CD8-positive, alpha-beta memory T cell (primary cell): ENCODE measurements at regions not wholly inside any gene's neighbourhood (a gene's known extent, or its start where the extent isn't known, plus 50 kb on each side); places are given as distances from the start of the nearest gene placed in this dataset.
"Not testable (repeated sequence)": the region's sequence is repeated elsewhere in the genome, so short reads cannot be mapped to it uniquely, and the experiment has no call there.

Experiments used
- CTCF ChIA-PET: fragments of 350-600 bp; sonication (Branson Sonifier 250); formaldehyde crosslinking; loops from one replicate; lab custom pipeline; 2021; ENCODE audit warnings: antibody characterized with exemption; lab: Charles Lee
- POLR2A ChIA-PET: fragments of 350-600 bp; sonication (Branson Sonifier 250); formaldehyde crosslinking; loops from one replicate; lab custom pipeline; 2021; ENCODE audit warnings: antibody characterized with exemption; lab: Charles Lee
- DNase-seq, 5 donors: peaks; one replicate each; pipeline versions ENCODE4 v3.0.0 to v3.0.0-alpha.2; 2020 to 2022; ENCODE audit warnings: mixed read lengths in 1 of 5
- H3K27ac ChIP-seq: one replicate; pipeline ENCODE4 v1.7.0; 2013; ENCODE audit warnings: low read depth, mild to moderate bottlenecking, low read length, moderate library complexity
- H3K27me3 ChIP-seq: 2 replicates; pipeline ENCODE4 v1.7.0; 2013; ENCODE audit warnings: low read length, mild to moderate bottlenecking; ENCODE audit not compliant: insufficient read depth, poor library complexity, severe bottlenecking
- H3K36me3 ChIP-seq: 2 replicates; pipeline ENCODE4 v1.7.0; 2013; ENCODE audit warnings: mild to moderate bottlenecking, low read length, moderate library complexity; ENCODE audit not compliant: insufficient read depth
- H3K4me1 ChIP-seq: 2 replicates; pipeline ENCODE4 v1.7.0; 2013; ENCODE audit warnings: mild to moderate bottlenecking, low read length, moderate library complexity; ENCODE audit not compliant: insufficient read depth
- H3K4me3 ChIP-seq: 2 replicates; pipeline ENCODE4 v1.7.0; 2013; ENCODE audit warnings: mild to moderate bottlenecking, low read length
- H3K9me3 ChIP-seq: 2 replicates; pipeline ENCODE4 v1.7.0; 2013; ENCODE audit warnings: mild to moderate bottlenecking, low read length
- H3K27ac Mint-ChIP-seq, 8 donors: one replicate each; pipeline ENCODE4 v1.8.0; 2020 to 2021; ENCODE audit warnings: mixed read lengths in 8 of 8, mild to moderate bottlenecking in 6 of 8, inconsistent platforms in 3 of 8, moderate library complexity in 3 of 8
- H3K27me3 Mint-ChIP-seq, 2 donors: one replicate each; pipeline ENCODE4 v1.8.0; 2020 to 2021; ENCODE audit warnings: mixed read lengths in 2 of 2, mild to moderate bottlenecking in 1 of 2, moderate library complexity in 1 of 2
- H3K36me3 Mint-ChIP-seq, 3 donors: one replicate each; pipeline ENCODE4 v1.8.0; 2020 to 2021; ENCODE audit warnings: mixed read lengths in 3 of 3, inconsistent platforms in 1 of 3, mild to moderate bottlenecking in 1 of 3
- H3K4me1 Mint-ChIP-seq, 3 donors: one replicate each; pipeline ENCODE4 v1.8.0; 2020 to 2021; ENCODE audit warnings: mixed read lengths in 3 of 3, inconsistent platforms in 1 of 3, mild to moderate bottlenecking in 1 of 3
- H3K4me3 Mint-ChIP-seq, 7 donors: one replicate each; pipeline ENCODE4 v1.8.0; 2020 to 2021; ENCODE audit warnings: mixed read lengths in 7 of 7, mild to moderate bottlenecking in 6 of 7, moderate library complexity in 4 of 7, inconsistent platforms in 2 of 7
- H3K9me3 Mint-ChIP-seq, 5 donors: one replicate each; pipeline ENCODE4 v1.8.0; 2020 to 2022; ENCODE audit warnings: mixed read lengths in 5 of 5, mild to moderate bottlenecking in 3 of 5, moderate library complexity in 2 of 5, inconsistent platforms in 1 of 5

DNA sequence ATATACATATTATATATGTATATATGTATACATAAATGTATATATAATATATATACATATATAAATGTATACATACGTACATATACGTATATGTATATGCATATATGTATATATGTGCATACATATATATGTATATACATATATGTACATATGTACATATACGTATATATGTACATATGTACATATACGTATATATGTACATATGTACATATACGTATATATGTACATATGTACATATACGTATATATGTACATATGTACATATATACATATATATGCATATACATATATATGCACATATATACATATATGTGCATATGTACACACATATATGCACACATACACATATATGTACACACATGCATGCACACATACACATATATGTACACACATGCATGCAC lies 627.3 kb upstream of the LRRTM1 start:
- H3K27me3 Mint-ChIP-seq, H3K27ac ChIP-seq, H3K4me3 ChIP-seq, CTCF ChIA-PET, H3K36me3 Mint-ChIP-seq, H3K4me3 Mint-ChIP-seq, H3K36me3 ChIP-seq, DNase-seq, H3K27ac Mint-ChIP-seq, POLR2A ChIA-PET, H3K4me1 Mint-ChIP-seq, H3K4me1 ChIP-seq, H3K27me3 ChIP-seq, H3K9me3 ChIP-seq: not testable (repeated sequence)
- peaks cover 8 to 44% (median 24%) of the 10 kb centered on the region in 5 donors for H3K9me3 Mint-ChIP-seq

DNA sequence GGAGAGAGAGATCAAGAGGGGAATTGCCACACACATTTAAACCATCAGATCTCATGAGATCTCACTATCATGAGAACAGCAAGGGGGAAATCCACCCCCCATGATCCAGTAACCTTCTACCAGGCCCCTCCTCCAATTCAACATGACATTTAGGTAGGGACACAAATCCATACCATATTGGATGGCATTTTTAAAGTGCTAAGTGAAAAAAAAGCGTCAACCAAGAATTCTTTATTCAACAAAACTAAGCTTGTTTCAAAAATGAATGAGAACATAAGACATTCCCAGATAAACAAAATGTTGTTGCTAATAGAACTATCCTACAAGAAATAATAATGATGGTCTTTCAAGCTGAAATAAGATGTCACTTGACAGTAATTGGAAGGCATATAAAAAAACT lies 626.2 kb upstream of the LRRTM1 start:
- H3K27ac ChIP-seq = no peak overlapping the region
- H3K4me3 ChIP-seq = no peak overlapping the region
- H3K4me1 ChIP-seq = no peaks in the 10 kb centered on the region
- H3K27me3 ChIP-seq = no peaks in the 10 kb centered on the region
- H3K9me3 Mint-ChIP-seq = peaks cover 10 to 44% (median 20%) of the 10 kb centered on the region in 5 donors
- ChIA-PET POLR2A (no interaction called here), CTCF (no interaction called here)
- no peaks in the 10 kb centered on the region for H3K36me3 Mint-ChIP-seq
- H3K4me3 Mint-ChIP-seq = no peak overlapping the region
- no peak for DNase-seq
- no peaks in the 10 kb centered on the region for H3K9me3 ChIP-seq
- H3K27ac Mint-ChIP-seq = no peak overlapping the region
- H3K27me3 Mint-ChIP-seq = no peaks in the 10 kb centered on the region
- H3K4me1 Mint-ChIP-seq = no peaks in the 10 kb centered on the region
- no peaks in the 10 kb centered on the region for H3K36me3 ChIP-seq

DNA sequence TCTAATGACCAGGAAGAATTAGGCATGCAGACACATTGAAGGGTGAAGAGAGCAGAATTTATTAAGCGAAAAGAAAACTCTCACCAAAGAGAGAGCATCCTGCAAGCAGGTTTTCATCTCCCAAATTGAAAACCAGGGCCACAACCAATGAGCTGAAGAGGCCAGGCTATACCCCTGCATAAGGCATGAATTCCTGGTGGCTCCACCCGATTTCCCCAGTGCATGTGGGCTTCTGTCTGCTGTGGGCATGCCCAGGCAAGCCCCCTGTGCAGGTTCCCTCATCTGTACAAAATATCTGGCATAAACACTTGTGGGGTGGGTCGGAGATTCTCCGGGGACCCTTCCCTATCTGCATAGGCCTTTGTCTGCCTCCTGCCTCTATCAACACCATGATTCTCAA lies 621.6 kb upstream of the LRRTM1 start:
- Histone ChIP-seq H3K36me3 (no peaks in the 10 kb centered on the region), H3K27me3 (no peaks in the 10 kb centered on the region), H3K4me3 (no peak overlapping the region), H3K9me3 (no peaks in the 10 kb centered on the region), H3K27ac (no peak overlapping the region), H3K4me1 (no peaks in the 10 kb centered on the region)
- Mint-ChIP-seq H3K9me3 (peaks cover 18 to 43% (median 24%) of the 10 kb centered on the region in 5 donors), H3K36me3 (no peaks in the 10 kb centered on the region), H3K4me3 (no peak overlapping the region), H3K27me3 (no peaks in the 10 kb centered on the region), H3K27ac (no peak overlapping the region), H3K4me1 (no peaks in the 10 kb centered on the region)
- DNase-seq = no peak
- POLR2A ChIA-PET = no interaction called here
- CTCF ChIA-PET = no interaction called here

DNA sequence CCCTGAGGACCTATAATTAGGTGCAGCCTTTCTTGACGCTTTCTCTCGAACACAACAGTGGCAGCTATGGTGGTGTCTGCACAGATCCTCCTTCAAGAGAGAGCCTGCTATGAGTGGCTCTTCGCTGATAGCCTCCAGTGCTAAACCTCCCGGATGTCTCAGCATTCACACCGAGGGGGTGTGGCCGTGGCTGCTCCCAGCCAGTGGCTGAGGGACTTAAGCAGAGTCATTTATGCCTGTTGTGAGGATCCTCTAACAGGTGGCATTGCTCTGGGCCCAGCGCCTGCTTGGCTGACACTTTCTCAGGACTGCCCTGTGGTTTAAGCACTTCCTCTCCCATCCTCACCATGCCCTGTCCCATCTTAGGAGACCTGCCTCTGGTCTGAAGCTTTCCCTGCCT lies 592.0 kb upstream of the LRRTM1 start:
- no peak for DNase-seq
- no peaks in the 10 kb centered on the region for H3K36me3 Mint-ChIP-seq
- peaks cover 5% of the 10 kb centered on the region for H3K9me3 ChIP-seq
- no peak overlapping the region for H3K27ac ChIP-seq
- no peak overlapping the region for H3K4me3 ChIP-seq
- no peaks in the 10 kb centered on the region for H3K4me1 ChIP-seq
- no peaks in the 10 kb centered on the region for H3K27me3 ChIP-seq
- no peaks in the 10 kb centered on the region for H3K4me1 Mint-ChIP-seq
- POLR2A ChIA-PET = no interaction called here
- H3K27ac Mint-ChIP-seq = no peak overlapping the region
- CTCF ChIA-PET = no interaction called here
- no peaks in the 10 kb centered on the region for H3K27me3 Mint-ChIP-seq
- H3K36me3 ChIP-seq = no peaks in the 10 kb centered on the region
- H3K4me3 Mint-ChIP-seq = no peak overlapping the region
- peaks cover 2 to 16% (median 10%) of the 10 kb centered on the region in 5 donors for H3K9me3 Mint-ChIP-seq

DNA sequence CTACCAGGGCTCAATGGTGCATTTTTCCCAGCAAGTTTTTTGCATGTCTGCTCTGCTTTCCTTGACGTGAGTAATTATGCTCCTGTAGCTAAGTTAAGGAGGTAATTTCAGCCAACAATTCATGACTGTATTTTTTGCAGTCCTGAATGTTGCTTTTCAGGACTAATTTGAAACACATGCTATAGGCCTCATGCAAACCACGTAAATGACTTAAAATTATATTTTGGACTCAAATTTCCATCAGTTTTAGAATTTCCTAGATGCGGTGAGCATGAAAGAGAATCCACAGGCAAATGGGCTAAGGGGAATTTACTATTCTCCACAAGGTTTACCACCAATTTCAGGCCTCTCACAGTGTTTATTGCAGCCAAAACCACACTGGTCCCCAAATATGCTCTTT lies 589.9 kb upstream of the LRRTM1 start:
- H3K9me3 Mint-ChIP-seq = peaks cover 0 to 18% (median 10%) of the 10 kb centered on the region in 5 donors
- POLR2A ChIA-PET = no interaction called here

DNA sequence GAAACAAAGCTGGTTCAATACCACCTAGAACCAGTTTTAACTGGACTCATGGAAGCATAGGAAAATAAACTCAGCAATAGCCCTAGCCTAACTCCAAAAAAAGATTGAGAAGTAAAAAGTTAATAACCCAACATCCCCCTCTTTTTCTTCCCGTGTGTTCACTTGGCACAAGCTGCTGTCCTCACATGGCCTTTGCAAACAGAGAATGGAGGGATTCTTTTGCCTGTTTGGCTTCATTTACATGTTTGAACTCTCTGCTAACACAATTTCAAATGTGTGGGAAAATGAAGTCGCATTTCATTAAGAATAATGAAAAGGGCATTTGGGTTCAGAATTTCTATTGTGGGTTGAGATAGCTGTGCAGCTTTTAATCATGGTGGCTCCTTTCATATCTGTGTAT lies 589.2 kb upstream of the LRRTM1 start:
- Histone ChIP-seq H3K36me3 (no peaks in the 10 kb centered on the region), H3K27ac (no peak overlapping the region), H3K9me3 (peaks cover 5% of the 10 kb centered on the region), H3K4me1 (no peaks in the 10 kb centered on the region), H3K27me3 (no peaks in the 10 kb centered on the region), H3K4me3 (no peak overlapping the region)
- no peak for DNase-seq
- Mint-ChIP-seq H3K4me1 (no peaks in the 10 kb centered on the region), H3K9me3 (peaks cover 0 to 18% (median 10%) of the 10 kb centered on the region in 5 donors), H3K27me3 (no peaks in the 10 kb centered on the region), H3K4me3 (no peak overlapping the region), H3K36me3 (no peaks in the 10 kb centered on the region), H3K27ac (no peak overlapping the region)
- CTCF ChIA-PET = no interaction called here
- POLR2A ChIA-PET = no interaction called here

More for the DNA sequence above, 589.9 kb upstream of the LRRTM1 start:
- no peaks in the 10 kb centered on the region for H3K36me3 ChIP-seq
- peaks cover 5% of the 10 kb centered on the region for H3K9me3 ChIP-seq
- no peaks in the 10 kb centered on the region for H3K27me3 ChIP-seq
- no peaks in the 10 kb centered on the region for H3K4me1 Mint-ChIP-seq
- DNase-seq = no peak
- no peak overlapping the region for H3K27ac ChIP-seq
- H3K4me3 ChIP-seq = no peak overlapping the region
- no peak overlapping the region for H3K27ac Mint-ChIP-seq
- no peak overlapping the region for H3K4me3 Mint-ChIP-seq
- no peaks in the 10 kb centered on the region for H3K4me1 ChIP-seq
- H3K36me3 Mint-ChIP-seq = no peaks in the 10 kb centered on the region
- CTCF ChIA-PET = no interaction called here
- no peaks in the 10 kb centered on the region for H3K27me3 Mint-ChIP-seq

DNA sequence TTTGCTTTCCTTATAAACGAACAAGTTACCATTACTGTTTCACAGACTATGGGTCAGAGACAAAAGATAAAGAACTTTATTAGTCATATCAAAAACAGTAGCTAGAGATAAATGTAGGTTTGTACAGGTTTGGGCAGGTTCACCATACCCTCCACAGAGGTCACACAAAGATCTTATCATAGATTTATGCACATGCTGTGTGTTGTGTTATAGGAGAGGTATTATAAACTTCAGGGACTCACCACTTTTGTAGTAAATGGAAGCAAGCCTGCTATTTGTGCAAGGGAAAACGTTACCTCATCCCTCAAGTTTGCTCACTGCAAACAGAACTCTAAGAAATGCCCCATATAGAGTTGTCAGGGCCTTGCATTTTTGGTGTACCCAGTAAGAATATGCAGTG lies 584.5 kb upstream of the LRRTM1 start:
- Mint-ChIP-seq H3K27me3 (no peaks in the 10 kb centered on the region), H3K36me3 (no peaks in the 10 kb centered on the region), H3K27ac (no peak overlapping the region), H3K4me3 (no peak overlapping the region), H3K4me1 (no peaks in the 10 kb centered on the region), H3K9me3 (peaks cover 0 to 17% (median 12%) of the 10 kb centered on the region in 5 donors)
- H3K4me3 ChIP-seq = no peak overlapping the region
- H3K27ac ChIP-seq = no peak overlapping the region
- H3K9me3 ChIP-seq = peaks cover 5% of the 10 kb centered on the region
- no peaks in the 10 kb centered on the region for H3K36me3 ChIP-seq
- POLR2A ChIA-PET = no interaction called here
- DNase-seq = no peak
- H3K4me1 ChIP-seq = no peaks in the 10 kb centered on the region
- no peaks in the 10 kb centered on the region for H3K27me3 ChIP-seq
- CTCF ChIA-PET = no interaction called here

DNA sequence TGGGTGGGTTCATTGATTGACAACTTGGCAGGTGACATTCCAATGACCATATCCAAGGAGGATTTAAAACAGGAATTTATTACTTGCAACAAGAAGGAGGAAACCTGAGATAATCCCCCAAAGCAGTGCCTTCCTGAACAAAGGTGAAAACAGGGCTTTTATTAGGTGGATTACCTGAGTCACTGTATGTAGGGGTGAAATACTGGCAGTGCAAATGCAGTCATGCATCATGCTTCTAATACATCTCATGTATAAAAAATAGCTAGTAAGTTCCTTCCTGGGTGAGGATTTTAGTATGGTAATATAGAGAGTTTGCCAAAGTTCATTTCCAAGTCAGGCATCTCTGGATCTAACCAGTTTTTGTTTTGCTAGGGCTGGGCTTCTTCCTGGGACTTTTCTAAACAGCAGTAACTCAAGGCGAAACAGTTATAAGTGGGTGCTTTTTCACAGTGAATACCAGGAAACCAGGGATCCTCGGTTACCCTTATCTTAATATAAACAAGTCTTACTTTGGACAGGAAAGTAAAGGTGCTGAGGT lies 583.4 kb upstream of the LRRTM1 start:
- Mint-ChIP-seq H3K4me3 (no peak overlapping the region), H3K4me1 (no peaks in the 10 kb centered on the region), H3K36me3 (no peaks in the 10 kb centered on the region), H3K9me3 (peaks cover 0 to 19% (median 10%) of the 10 kb centered on the region in 5 donors), H3K27ac (no peak overlapping the region), H3K27me3 (no peaks in the 10 kb centered on the region)
- H3K4me1 ChIP-seq = no peaks in the 10 kb centered on the region
- CTCF ChIA-PET = no interaction called here
- H3K36me3 ChIP-seq = no peaks in the 10 kb centered on the region
- POLR2A ChIA-PET = no interaction called here
- H3K9me3 ChIP-seq = peaks cover 5% of the 10 kb centered on the region
- H3K27ac ChIP-seq = no peak overlapping the region
- DNase-seq = no peak
- no peaks in the 10 kb centered on the region for H3K27me3 ChIP-seq
- no peak overlapping the region for H3K4me3 ChIP-seq

DNA sequence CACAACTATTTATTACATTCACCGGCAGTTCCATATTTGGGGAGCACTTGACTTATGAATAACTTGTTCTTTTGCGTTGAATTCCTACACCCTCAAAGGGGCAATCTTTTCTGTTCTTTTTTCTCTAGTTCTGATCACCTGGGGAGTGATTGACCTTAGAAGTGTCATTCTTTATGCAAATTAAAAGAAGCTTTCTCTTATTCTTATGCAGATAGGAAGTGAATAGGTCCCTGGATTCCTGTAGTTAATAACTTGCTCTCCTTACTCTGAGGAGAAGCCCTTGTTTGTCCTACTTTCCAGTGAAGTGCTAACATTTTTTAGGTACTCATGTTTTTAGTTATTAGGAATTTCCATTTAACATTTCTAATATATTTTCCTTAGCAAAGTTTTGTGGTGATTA lies 569.8 kb upstream of the LRRTM1 start:
- Histone ChIP-seq H3K27me3 (no peaks in the 10 kb centered on the region), H3K9me3 (no peaks in the 10 kb centered on the region), H3K27ac (no peak overlapping the region), H3K36me3 (no peaks in the 10 kb centered on the region), H3K4me3 (no peak overlapping the region), H3K4me1 (no peaks in the 10 kb centered on the region)
- peaks cover 4 to 29% (median 23%) of the 10 kb centered on the region in 5 donors for H3K9me3 Mint-ChIP-seq
- no peak for DNase-seq
- no peak overlapping the region for H3K4me3 Mint-ChIP-seq
- no peaks in the 10 kb centered on the region for H3K36me3 Mint-ChIP-seq
- H3K4me1 Mint-ChIP-seq = no peaks in the 10 kb centered on the region
- H3K27ac Mint-ChIP-seq = no peak overlapping the region
- H3K27me3 Mint-ChIP-seq = peaks cover 0 to 2% of the 10 kb centered on the region in 2 donors
- CTCF ChIA-PET = no interaction called here
- POLR2A ChIA-PET = no interaction called here
